Osteoblast (primary cell): ENCODE measurements at regions not wholly inside any gene's neighbourhood (a gene's known extent, or its start where the extent isn't known, plus 50 kb on each side); places are given as distances from the start of the nearest gene placed in this dataset.

ENCODE experiments used
- DNase-seq: peaks from one replicate; pipeline ENCODE4 v3.0.0; 2011; ENCODE audit warnings: low spot score, mixed read lengths; ENCODE audit not compliant: insufficient read length; ENCODE audit errors: missing footprints
- H2AFZ ChIP-seq: 2 replicates; pipeline ENCODE4 v1.6.0; 2011; ENCODE audit warnings: mild to moderate bottlenecking, low read length
- H3K27ac ChIP-seq: 2 replicates; pipeline ENCODE4 v1.5.1; 2011; ENCODE audit warnings: mild to moderate bottlenecking, low read depth, low read length, moderate library complexity
- H3K27me3 ChIP-seq: 2 replicates; pipeline ENCODE4 v1.6.0; 2012; ENCODE audit warnings: mild to moderate bottlenecking, control low read depth, inconsistent platforms, low read length, moderate library complexity; ENCODE audit not compliant: insufficient read depth
- H3K36me3 ChIP-seq: 2 replicates; pipeline ENCODE4 v1.5.1; 2011; ENCODE audit warnings: mild to moderate bottlenecking, low read length, control low read depth, moderate library complexity; ENCODE audit not compliant: insufficient read depth
- H3K4me1 ChIP-seq: 2 replicates; pipeline ENCODE4 v1.5.1; 2011; ENCODE audit warnings: mild to moderate bottlenecking, low read length, control low read depth, moderate library complexity; ENCODE audit not compliant: insufficient read depth
- H3K4me2 ChIP-seq: 2 replicates; pipeline ENCODE4 v1.6.0; 2011; ENCODE audit warnings: mild to moderate bottlenecking, low read length; ENCODE audit not compliant: insufficient read depth
- H3K4me3 ChIP-seq: fragments of 200-600 bp; sonication (generic); 3 replicates; pipeline ENCODE4 v1.5.1; 2012; ENCODE audit warnings: mild to moderate bottlenecking, low read length, inconsistent platforms; ENCODE audit not compliant: insufficient read depth
- H3K79me2 ChIP-seq: 2 replicates; pipeline ENCODE4 v1.6.0; 2012; ENCODE audit warnings: mild to moderate bottlenecking, low read length, control low read depth, inconsistent platforms; ENCODE audit not compliant: insufficient read depth
- H3K9me3 ChIP-seq: 2 replicates; pipeline ENCODE4 v1.5.1; 2011; ENCODE audit warnings: low read depth, low read length, control low read depth
- H4K20me1 ChIP-seq: 2 replicates; pipeline ENCODE4 v1.6.0; 2012; ENCODE audit warnings: mild to moderate bottlenecking, low read length, control low read depth; ENCODE audit not compliant: insufficient read depth
- TF ChIP-seq, protein P1 (sequence below): IDR thresholded peaks from 2 replicates; pipeline ENCODE4 v1.5.1; 2011; ENCODE audit warnings: mild to moderate bottlenecking, low read depth, low read length, moderate library complexity; ENCODE audit errors: extremely low read depth

DNA sequence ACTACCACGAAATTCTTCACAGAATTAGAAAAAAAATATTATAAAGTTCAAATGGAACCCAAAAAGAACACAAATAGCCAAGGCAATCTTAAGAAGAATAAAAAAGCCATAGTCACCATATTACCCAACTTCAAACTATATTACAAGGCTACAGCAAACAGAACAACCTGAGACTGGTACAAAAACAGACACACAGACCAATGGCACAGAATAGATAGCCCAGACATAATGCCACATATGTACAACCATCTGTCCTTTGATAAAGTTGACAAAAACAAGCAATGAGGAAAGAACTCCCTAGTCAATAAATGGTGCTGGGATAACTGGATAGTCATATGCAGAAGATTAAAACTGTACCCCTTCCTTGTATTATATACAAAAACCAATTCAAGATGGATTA, 808.5 kb upstream of the ZWINT start:
- no peak overlapping the region for H3K4me3 ChIP-seq
- no peak overlapping the region for H3K27ac ChIP-seq
- H2AFZ ChIP-seq = no peak overlapping the region
- H3K4me2 ChIP-seq = no peak overlapping the region
- DNase-seq = no peak
- no peaks in the 10 kb centered on the region for H3K79me2 ChIP-seq
- no peaks in the 10 kb centered on the region for H3K27me3 ChIP-seq
- TF ChIP-seq, protein P1, sequence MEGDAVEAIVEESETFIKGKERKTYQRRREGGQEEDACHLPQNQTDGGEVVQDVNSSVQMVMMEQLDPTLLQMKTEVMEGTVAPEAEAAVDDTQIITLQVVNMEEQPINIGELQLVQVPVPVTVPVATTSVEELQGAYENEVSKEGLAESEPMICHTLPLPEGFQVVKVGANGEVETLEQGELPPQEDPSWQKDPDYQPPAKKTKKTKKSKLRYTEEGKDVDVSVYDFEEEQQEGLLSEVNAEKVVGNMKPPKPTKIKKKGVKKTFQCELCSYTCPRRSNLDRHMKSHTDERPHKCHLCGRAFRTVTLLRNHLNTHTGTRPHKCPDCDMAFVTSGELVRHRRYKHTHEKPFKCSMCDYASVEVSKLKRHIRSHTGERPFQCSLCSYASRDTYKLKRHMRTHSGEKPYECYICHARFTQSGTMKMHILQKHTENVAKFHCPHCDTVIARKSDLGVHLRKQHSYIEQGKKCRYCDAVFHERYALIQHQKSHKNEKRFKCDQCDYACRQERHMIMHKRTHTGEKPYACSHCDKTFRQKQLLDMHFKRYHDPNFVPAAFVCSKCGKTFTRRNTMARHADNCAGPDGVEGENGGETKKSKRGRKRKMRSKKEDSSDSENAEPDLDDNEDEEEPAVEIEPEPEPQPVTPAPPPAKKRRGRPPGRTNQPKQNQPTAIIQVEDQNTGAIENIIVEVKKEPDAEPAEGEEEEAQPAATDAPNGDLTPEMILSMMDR = no peak
- H3K4me1 ChIP-seq = no peaks in the 10 kb centered on the region
- H3K36me3 ChIP-seq = no peaks in the 10 kb centered on the region
- no peaks in the 10 kb centered on the region for H3K9me3 ChIP-seq
- no peaks in the 10 kb centered on the region for H4K20me1 ChIP-seq

DNA sequence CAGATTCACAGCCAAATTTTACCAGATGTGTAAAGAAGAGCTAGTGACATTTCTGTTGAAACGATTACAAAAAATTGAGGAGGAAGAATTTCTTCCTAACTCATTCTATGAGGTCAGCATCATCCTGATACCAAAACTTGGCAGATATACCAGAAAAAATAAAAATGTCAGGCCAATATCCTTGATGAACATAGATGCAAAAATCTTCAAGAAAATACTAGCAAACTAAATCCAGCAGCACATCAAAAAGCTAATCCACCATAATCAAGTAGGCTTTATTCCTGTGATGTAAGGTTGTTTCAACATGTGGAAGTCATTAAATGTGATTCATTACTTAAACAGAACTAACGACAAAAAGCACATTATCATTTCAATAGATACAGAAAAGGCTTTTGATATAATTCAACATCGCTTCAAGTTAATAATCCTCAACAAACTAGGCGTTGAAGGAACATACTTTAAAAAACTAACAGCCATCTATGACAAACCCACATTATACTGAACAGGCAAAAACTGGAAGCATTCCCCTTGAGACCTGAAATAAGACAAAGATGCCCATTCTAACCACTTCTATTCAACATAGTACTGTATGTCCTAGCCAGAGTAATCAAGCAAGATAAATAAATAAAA, 807.7 kb upstream of the ZWINT start:
- Histone ChIP-seq H3K27me3 (no peaks in the 10 kb centered on the region), H2AFZ (no peak overlapping the region), H3K9me3 (no peaks in the 10 kb centered on the region), H3K79me2 (no peaks in the 10 kb centered on the region), H3K36me3 (no peaks in the 10 kb centered on the region), H3K27ac (no peak overlapping the region), H3K4me2 (no peak overlapping the region), H3K4me1 (no peaks in the 10 kb centered on the region), H4K20me1 (no peaks in the 10 kb centered on the region), H3K4me3 (no peak overlapping the region)
- TF ChIP-seq, protein P1 = no peak
- DNase-seq = no peak

DNA sequence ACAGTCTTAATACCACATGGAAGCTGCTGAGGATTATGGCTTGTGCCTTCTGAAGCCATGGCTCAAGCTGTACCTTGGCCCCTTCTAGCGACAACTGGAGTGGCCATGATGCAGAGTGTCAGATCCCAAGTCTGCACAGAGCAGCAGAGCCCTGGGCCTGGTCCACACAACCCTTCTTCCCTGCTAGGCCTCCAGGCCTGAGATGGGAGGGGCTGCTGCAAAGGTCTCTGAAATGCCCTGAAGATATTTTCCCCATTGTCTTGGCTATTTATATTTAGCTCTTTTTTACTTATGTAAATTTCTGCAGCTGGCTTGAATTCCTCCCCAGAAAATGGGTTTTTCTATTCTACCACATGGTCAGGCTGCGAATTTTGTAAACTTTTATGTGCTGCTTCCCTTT, 804.6 kb upstream of the ZWINT start:
- Histone ChIP-seq H3K27me3 (no peaks in the 10 kb centered on the region), H3K4me2 (no peak overlapping the region), H3K36me3 (no peaks in the 10 kb centered on the region), H3K4me1 (no peaks in the 10 kb centered on the region), H3K27ac (no peak overlapping the region), H2AFZ (no peak overlapping the region), H3K4me3 (no peak overlapping the region), H3K9me3 (no peaks in the 10 kb centered on the region), H3K79me2 (no peaks in the 10 kb centered on the region), H4K20me1 (no peaks in the 10 kb centered on the region)
- no peak for DNase-seq
- TF ChIP-seq, protein P1 = no peak

DNA sequence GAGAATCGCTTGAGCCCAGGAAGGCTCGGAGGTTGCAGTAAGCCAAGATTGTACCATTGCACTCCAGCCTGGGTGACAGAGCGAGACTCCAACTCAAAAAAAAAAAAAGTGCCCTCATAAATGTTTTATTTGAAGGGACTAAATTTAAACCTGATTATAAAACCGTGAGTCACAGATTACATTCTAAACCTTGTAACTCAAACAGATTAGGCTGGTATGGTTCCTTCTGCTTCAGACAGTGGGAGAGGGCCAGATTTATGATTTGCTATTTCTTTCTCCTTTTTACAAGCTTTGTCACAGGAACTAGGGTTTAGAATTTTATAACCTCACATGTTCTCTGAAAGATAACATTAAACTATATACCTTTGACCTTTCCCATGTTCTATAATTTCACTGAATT, 801.2 kb upstream of the ZWINT start:
- Histone ChIP-seq H3K36me3 (no peaks in the 10 kb centered on the region), H3K27ac (no peak overlapping the region), H3K79me2 (no peaks in the 10 kb centered on the region), H2AFZ (no peak overlapping the region), H3K4me1 (no peaks in the 10 kb centered on the region), H4K20me1 (no peaks in the 10 kb centered on the region), H3K4me3 (no peak overlapping the region), H3K4me2 (no peak overlapping the region), H3K27me3 (no peaks in the 10 kb centered on the region), H3K9me3 (no peaks in the 10 kb centered on the region)
- TF ChIP-seq, protein P1 = no peak
- no peak for DNase-seq
